ENCODE measurements at regions not wholly inside any gene's neighbourhood (a gene's known extent, or its start where the extent isn't known, plus 50 kb on each side); places are given as distances from the start of the nearest gene placed in this dataset.

DNA sequence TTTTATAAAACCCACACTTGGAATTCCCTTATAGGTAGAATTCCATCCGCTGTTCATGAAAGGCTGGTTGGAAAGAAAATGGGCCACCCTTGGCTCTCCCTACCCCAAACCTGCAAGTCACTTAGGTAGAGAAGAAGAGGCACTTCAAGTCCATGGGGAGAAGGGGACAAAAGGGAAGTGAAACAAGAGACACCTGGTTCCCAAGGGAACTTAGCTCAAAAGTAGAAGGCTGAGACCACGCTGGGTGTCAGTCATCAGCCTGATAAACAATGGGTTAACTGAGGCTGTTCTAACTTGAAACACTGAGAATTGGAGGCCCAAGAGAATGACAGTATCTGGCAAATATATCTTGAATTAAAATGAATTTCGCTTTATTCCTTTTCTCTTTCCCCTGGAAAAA is 330.8 kb upstream of the NFE2L3 start:
- peak; percentile 14 for FAIRE-seq
- TF ChIP-seq POLR2A (IDR thresholded peaks at IDR 0.05; ENCODE audit: low read depth, low read length), result no peak
- TF ChIP-seq POLR2AphosphoS5 (IDR thresholded peaks at IDR 0.05; ENCODE audit: low read depth, low read length), result no peak
- no peak for TF ChIP-seq TAF1 (IDR thresholded peaks at IDR 0.05; ENCODE audit: borderline replicate concordance, low read depth, low read length)
- no peak for DNase-seq (ENCODE audit: insufficient read length)

DNA sequence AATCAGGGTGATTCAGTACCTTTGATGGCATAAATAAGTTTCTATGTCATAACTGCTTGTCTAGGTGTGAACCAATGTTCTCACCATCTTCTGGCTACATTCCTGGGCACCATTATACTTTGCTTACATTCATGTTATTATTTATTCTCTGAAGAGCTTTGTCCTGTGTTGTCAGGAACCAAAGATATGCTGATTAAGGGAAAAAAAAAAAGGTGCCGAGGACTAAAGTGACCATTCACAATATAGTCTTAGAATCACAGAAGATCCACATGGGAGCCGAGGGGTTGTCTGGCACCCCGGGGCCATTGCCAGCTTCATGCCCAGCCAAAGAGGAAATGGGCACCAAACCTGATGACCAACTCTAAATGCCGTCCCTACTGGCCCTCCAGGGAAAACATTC is 329.2 kb upstream of the NFE2L3 start:
- TF ChIP-seq POLR2A (IDR thresholded peaks at IDR 0.05; ENCODE audit: low read depth, low read length), result no peak
- no peak for TF ChIP-seq TAF1 (IDR thresholded peaks at IDR 0.05; ENCODE audit: borderline replicate concordance, low read depth, low read length)
- TF ChIP-seq POLR2AphosphoS5 (IDR thresholded peaks at IDR 0.05; ENCODE audit: low read depth, low read length), result no peak

DNA sequence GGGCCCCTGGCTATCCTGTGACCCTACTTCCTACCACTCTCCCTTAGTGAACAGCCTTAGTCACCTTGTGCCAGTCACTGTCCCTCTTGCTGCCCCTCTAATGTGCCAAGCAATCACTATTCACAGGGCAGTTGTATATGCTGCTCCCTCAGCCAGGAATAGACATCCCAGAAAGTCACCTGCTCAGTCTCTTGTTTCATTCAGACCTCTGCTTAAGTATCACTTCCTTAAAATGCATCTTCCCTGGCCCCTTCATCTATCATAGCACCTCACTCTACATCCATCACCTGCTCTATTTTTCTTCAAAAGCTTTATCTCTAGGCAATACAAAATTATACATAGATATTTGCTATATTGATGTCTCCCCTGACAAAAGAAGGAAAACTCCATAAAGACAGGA is 328.4 kb upstream of the NFE2L3 start:
- no peak for FAIRE-seq

More for the DNA sequence above, 329.2 kb upstream of the NFE2L3 start:
- no peak for DNase-seq (ENCODE audit: insufficient read length)
- no peak for FAIRE-seq

DNA sequence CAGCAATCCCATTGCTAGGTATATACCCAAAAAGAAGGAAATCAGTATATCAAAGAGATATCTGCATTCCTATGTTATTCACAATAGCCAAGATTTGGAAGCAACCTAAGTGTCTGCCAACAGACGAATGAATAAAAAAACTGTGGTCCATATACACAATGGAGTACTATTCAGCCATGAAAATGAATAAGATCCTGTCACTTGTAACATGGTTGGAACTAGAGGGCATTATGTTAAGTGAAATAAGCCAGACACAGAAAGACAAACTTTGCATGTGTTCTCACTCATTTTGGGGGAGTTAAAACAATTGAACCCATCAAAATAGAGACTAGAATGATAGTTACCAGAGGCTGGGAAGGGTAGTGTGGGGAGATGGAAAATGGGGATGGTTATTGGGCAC is 323.5 kb upstream of the NFE2L3 start:
- no peak for TF ChIP-seq POLR2AphosphoS5 (IDR thresholded peaks at IDR 0.05; ENCODE audit: low read depth, low read length)
- no peak for TF ChIP-seq POLR2A (IDR thresholded peaks at IDR 0.05; ENCODE audit: low read depth, low read length)
- TF ChIP-seq TAF1 (IDR thresholded peaks at IDR 0.05; ENCODE audit: borderline replicate concordance, low read depth, low read length), result no peak
- no peak for DNase-seq (ENCODE audit: insufficient read length)
- FAIRE-seq, result no peak

More for the DNA sequence above, 328.4 kb upstream of the NFE2L3 start:
- no peak for TF ChIP-seq TAF1 (IDR thresholded peaks at IDR 0.05; ENCODE audit: borderline replicate concordance, low read depth, low read length)
- TF ChIP-seq POLR2A (IDR thresholded peaks at IDR 0.05; ENCODE audit: low read depth, low read length), result no peak
- TF ChIP-seq POLR2AphosphoS5 (IDR thresholded peaks at IDR 0.05; ENCODE audit: low read depth, low read length), result no peak
- no peak for DNase-seq (ENCODE audit: insufficient read length)

DNA sequence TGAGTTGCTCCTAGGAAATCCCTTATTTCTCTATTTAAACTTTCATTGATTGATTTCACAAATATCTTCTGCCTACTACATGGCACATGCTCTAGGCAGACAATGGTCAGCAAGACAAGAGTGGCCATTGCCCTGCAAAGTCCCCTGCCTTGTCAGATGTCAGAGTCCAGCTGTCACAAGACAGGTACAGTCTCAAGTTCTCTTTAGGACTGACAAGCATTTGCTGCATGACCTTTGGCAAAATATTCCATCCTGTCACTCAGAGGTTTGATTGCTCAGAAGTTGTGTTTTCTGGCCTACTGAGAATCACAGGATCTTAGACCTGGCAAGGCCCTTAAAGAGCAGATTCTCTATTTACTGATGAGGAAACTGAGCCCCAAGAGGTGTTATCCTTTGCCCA is 322.3 kb upstream of the NFE2L3 start:
- DNase-seq (ENCODE audit: insufficient read length) (no peak), FAIRE-seq (no peak)
- TF ChIP-seq POLR2A (IDR thresholded peaks at IDR 0.05; ENCODE audit: low read depth, low read length) (no peak), POLR2AphosphoS5 (IDR thresholded peaks at IDR 0.05; ENCODE audit: low read depth, low read length) (no peak), TAF1 (IDR thresholded peaks at IDR 0.05; ENCODE audit: borderline replicate concordance, low read depth, low read length) (no peak)

DNA sequence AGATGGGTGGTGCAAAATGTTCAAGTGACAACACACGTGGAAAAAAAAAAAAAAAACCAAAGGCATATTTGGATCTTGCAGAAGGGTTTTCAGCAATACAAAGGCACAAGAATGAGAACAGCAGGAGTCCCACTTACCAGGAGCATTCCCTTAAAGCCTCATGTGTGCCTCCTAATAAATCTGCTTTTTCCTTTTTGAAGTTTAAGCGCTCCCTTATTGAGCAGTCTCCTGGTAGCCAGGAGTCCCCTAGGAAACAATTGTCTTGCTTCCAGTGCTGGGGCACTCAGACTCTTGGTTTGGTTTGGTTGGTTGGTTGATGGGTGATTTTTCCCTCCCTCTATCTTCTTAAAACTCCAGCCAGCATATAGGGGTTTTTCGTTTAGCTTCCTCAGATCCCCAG is 321.8 kb upstream of the NFE2L3 start:
- TF ChIP-seq POLR2A (IDR thresholded peaks at IDR 0.05; ENCODE audit: low read depth, low read length), result no peak
- TF ChIP-seq TAF1 (IDR thresholded peaks at IDR 0.05; ENCODE audit: borderline replicate concordance, low read depth, low read length), result no peak
- TF ChIP-seq POLR2AphosphoS5 (IDR thresholded peaks at IDR 0.05; ENCODE audit: low read depth, low read length), result no peak
- DNase-seq (ENCODE audit: insufficient read length), result no peak
- FAIRE-seq, result no peak

DNA sequence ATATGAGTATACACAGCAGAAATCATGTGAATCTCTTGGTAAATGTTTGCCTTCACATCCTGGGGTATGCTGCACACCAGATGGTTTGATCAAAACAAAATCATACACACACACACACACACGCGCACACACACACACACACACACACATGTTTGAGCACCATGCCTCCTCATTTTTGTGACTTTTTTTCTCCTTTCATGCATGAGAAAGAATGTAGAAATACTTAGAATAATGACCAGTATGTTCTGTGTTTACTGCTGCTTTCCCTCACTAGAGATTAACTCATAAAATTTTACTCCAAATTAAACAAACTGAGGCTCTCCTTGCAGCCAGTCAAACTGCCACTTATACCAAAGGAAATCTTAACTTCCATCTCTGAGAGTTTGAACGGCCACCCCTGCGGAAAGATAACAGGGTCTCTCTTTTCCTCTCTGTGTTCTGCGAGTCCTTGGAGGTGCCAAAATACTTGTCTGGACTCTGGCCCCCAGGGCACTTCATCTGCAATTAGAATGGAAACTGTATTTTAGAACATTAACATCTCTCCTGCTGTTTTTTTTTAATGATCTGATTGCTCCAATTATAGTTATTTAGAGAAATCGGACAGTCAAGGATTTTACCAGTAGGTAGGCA is 320.8 kb upstream of the NFE2L3 start:
- no peak for DNase-seq (ENCODE audit: insufficient read length)
- no peak for FAIRE-seq
- TF ChIP-seq POLR2A (IDR thresholded peaks at IDR 0.05; ENCODE audit: low read depth, low read length), result no peak
- TF ChIP-seq TAF1 (IDR thresholded peaks at IDR 0.05; ENCODE audit: borderline replicate concordance, low read depth, low read length), result no peak
- TF ChIP-seq POLR2AphosphoS5 (IDR thresholded peaks at IDR 0.05; ENCODE audit: low read depth, low read length), result no peak

DNA sequence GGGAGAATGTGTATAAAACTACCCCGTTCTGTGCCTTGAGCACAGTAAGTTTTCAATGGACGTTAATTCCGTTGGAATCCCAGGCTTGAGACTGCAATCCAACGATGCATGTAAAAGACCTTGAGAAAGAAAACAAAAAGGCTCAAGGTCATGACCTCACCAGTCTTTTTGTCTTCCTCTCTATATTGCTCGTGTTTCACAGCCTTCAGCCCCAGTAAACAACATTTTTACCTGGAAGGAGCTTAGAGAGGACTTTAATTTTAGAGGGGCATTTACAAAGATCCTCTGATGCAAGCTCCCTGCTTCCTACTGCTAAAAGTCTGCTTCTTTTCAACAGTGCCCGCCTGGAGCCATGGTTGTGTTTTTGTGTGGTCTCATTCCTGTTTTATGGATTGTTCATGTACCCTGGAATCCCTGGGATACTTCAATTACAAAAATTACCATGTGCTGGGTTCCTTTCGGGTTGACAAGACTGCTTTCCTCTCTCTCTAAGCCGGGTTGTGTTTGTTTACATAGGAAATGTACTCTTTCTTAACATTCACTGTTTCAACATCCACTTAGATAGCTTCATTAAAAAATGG is 320.1 kb upstream of the NFE2L3 start:
- FAIRE-seq (no peak), DNase-seq (ENCODE audit: insufficient read length) (no peak)
- no peak for TF ChIP-seq POLR2A (IDR thresholded peaks at IDR 0.05; ENCODE audit: low read depth, low read length)
- TF ChIP-seq POLR2AphosphoS5 (IDR thresholded peaks at IDR 0.05; ENCODE audit: low read depth, low read length), result no peak
- TF ChIP-seq TAF1 (IDR thresholded peaks at IDR 0.05; ENCODE audit: borderline replicate concordance, low read depth, low read length), result no peak

DNA sequence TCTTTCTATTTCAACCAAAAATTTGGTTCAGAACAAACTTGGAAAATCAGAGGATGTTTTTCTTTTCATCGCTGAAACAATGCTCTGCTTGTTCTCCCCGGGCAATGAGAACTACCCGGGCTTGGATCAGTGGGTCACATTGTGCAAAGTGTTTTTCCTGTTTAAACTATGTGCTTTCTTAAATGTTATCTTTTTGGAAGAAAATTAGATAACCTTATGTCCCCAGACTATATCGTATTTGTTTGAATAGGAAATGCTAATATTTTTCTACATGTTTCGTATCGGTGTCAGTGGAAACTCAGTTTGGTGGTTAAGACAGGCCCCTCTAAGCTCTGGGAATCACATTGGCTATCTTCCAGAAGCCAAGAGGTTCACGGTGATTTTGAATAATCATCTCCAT is 319.5 kb upstream of the NFE2L3 start:
- FAIRE-seq (no peak), DNase-seq (ENCODE audit: insufficient read length) (no peak)
- TF ChIP-seq TAF1 (IDR thresholded peaks at IDR 0.05; ENCODE audit: borderline replicate concordance, low read depth, low read length) (no peak), POLR2AphosphoS5 (IDR thresholded peaks at IDR 0.05; ENCODE audit: low read depth, low read length) (no peak), POLR2A (IDR thresholded peaks at IDR 0.05; ENCODE audit: low read depth, low read length) (no peak)

DNA sequence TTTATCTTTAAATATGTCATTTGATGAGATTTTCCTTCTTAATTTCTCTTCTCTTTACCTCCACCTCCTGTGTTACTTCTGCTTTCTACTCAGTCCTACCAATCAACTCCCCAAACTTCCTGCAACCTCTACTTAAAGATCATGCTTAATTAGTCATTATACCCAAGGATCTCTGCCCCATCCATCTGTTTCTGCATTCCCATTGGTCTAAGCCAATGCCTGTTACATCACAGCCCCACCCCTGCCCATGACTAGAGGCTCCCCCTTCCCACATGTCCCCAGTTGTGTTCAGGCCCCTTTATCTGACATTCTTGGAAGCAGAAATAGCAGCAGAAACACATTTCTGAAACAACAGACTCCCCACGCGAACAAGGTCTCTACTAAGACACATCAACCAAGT is 319.1 kb upstream of the NFE2L3 start:
- FAIRE-seq (no peak), DNase-seq (ENCODE audit: insufficient read length) (no peak)
- TF ChIP-seq TAF1 (IDR thresholded peaks at IDR 0.05; ENCODE audit: borderline replicate concordance, low read depth, low read length) (no peak), POLR2A (IDR thresholded peaks at IDR 0.05; ENCODE audit: low read depth, low read length) (no peak), POLR2AphosphoS5 (IDR thresholded peaks at IDR 0.05; ENCODE audit: low read depth, low read length) (no peak)

DNA sequence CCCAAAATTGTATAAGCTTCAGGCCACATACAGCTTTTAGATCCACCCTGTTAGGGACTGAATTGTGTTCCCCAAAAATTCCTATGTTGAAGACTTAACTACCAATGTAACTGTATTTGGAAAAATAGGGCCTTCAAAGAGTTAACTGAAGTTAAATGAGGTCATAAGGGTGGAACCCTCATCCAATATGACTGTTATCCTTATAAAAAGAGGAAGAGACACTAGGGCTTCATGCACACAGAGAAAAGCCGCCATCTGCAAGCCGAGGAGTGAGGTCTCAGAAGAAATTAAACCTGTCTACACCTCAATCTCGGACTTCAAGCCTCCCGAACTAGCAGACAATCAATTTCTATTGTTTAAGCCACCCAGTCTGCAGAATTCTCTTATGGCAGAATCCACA is 317.9 kb upstream of the NFE2L3 start:
- FAIRE-seq (no peak), DNase-seq (ENCODE audit: insufficient read length) (no peak)
- TF ChIP-seq POLR2AphosphoS5 (IDR thresholded peaks at IDR 0.05; ENCODE audit: low read depth, low read length) (no peak), POLR2A (IDR thresholded peaks at IDR 0.05; ENCODE audit: low read depth, low read length) (no peak), TAF1 (IDR thresholded peaks at IDR 0.05; ENCODE audit: borderline replicate concordance, low read depth, low read length) (no peak)

DNA sequence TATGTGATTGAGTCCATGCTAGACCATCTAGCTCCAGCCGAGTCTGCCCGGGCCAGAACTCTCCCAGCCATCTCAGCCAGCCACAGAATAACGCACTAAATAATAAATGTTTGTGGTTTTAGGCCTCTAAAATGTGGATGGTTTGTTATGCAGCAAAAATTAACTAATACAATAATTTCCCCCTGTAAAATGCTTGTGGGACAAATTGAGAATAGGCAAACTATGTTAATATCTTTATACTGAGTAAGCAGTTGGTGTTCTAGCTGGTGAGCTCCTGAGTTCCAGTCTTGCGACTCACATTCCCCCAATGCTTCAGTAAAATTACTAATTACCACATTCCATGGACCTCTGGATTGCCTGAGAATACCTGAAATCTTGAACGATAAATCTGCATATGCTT is 316.8 kb upstream of the NFE2L3 start:
- FAIRE-seq, result no peak
- no peak for DNase-seq (ENCODE audit: insufficient read length)
- TF ChIP-seq TAF1 (IDR thresholded peaks at IDR 0.05; ENCODE audit: borderline replicate concordance, low read depth, low read length), result no peak
- TF ChIP-seq POLR2AphosphoS5 (IDR thresholded peaks at IDR 0.05; ENCODE audit: low read depth, low read length), result no peak
- no peak for TF ChIP-seq POLR2A (IDR thresholded peaks at IDR 0.05; ENCODE audit: low read depth, low read length)
